Esophagus muscularis mucosa (tissue), 4 donors: ENCODE measurements at regions not wholly inside any gene's neighbourhood (a gene's known extent, or its start where the extent isn't known, plus 50 kb on each side); places are given as distances from the start of the nearest gene placed in this dataset.

Source experiments
- DNase-seq: peaks from one replicate; pipeline ENCODE4 v3.0.0-alpha.2; 2017; ENCODE audit errors: extremely low spot score
- H3K27ac ChIP-seq, 4 donors: fragments of 200-600 bp; sonication (generic); replicated peaks in 1 of 4; 1 replicate in 3 of 4; 2 replicates in 1 of 4; pipeline ENCODE4 v1.5.1; 2016 to 2019; ENCODE audit warnings: mild to moderate bottlenecking in 1 of 4
- H3K27me3 ChIP-seq, 4 donors: fragments of 200-600 bp; sonication (generic); one replicate each; pipeline versions ENCODE4 v1.5.1 to v1.6.0; 2016 to 2019
- H3K36me3 ChIP-seq, 4 donors: fragments of 200-600 bp; sonication (generic); one replicate each; pipeline ENCODE4 v1.5.1; 2016 to 2019
- H3K4me1 ChIP-seq, 4 donors: fragments of 200-600 bp; sonication (generic); one replicate each; pipeline ENCODE4 v1.5.1; 2016 to 2019
- H3K4me3 ChIP-seq, 4 donors: fragments of 200-600 bp; sonication (generic); 1 replicate in 2 of 4; 2 replicates in 2 of 4; pipeline ENCODE4 v1.5.1; 2016 to 2019; ENCODE audit warnings: mild to moderate bottlenecking in 4 of 4, moderate library complexity in 1 of 4
- H3K9me3 ChIP-seq, 4 donors: fragments of 200-600 bp; sonication (generic); 1 replicate in 3 of 4; 2 replicates in 1 of 4; pipeline ENCODE4 v1.5.1; 2016 to 2019
- CTCF ChIP-seq, 3 experiments: fragments of 200-600 bp in 2 of 3; fragments of 450-650 bp in 1 of 3; sonication (generic) in 2 of 3; IDR thresholded peaks; one replicate each; pipeline ENCODE4 v1.5.1; 2017 to 2019; ENCODE audit warnings: antibody characterized with exemption in 3 of 3, mild to moderate bottlenecking in 2 of 3, moderate library complexity in 1 of 3
- WGBS: methylation state at CpG from one replicate; pipeline ENCODE4 v1.1.5; 2018; 5-methylcytosine and 5-hydroxymethylcytosine counted together
- intact Hi-C: fragments of 100-400 bp; cut with DNase I; formaldehyde crosslinking; loops from one replicate; pipeline ENCODE4 v1.15.1; 2023
- small RNA-seq, 3 donors: library from RNA; depleted of rRNA; stranded (forward); fragments of <200 nt; gene quantifications; one replicate each; pipeline ENCODE3, GENCODE V24; 2016

- no peaks in the 10 kb centered on the region for H3K36me3 ChIP-seq
- no peaks in the 10 kb centered on the region for H3K9me3 ChIP-seq
- 76% methylated on average over 5 of the region's 5 CpGs for WGBS
- no peaks in the 10 kb centered on the region for H3K4me1 ChIP-seq
- DNase-seq, result no peak
- no peak overlapping the region for H3K27ac ChIP-seq
- H3K4me3 ChIP-seq, result no peak overlapping the region
- intact Hi-C loops, result no loop called here
- peaks cover 0 to 24% (median 0%) of the 10 kb centered on the region in 4 donors for H3K27me3 ChIP-seq
- no peak for TF ChIP-seq CTCF (IDR thresholded peaks at IDR 0.05)
Measured at GRCh38 chr5:154528005-154528594, 50.1 kb upstream of the HAND1 start.

Small RNA genes in the stretch of these regions (small RNA-seq; reads per million reads assigned to genes)
- gene MIR1303 (0 to 0.19 (median 0) reads per million in 3 donors), gene MIR3141 (0 reads per million in 3 donors)
